K562 (cell line): ENCODE measurements at regions not wholly inside any gene's neighbourhood (a gene's known extent, or its start where the extent isn't known, plus 50 kb on each side); places are given as distances from the start of the nearest gene placed in this dataset.

Experiments used
- ARID3B ChIP-seq: fragments of 250-450 bp; sonication (Bioruptor Pico); IDR thresholded peaks from 2 replicates; pipeline ENCODE4 v1.4.0; 2020; ENCODE audit warnings: borderline replicate concordance
- C11orf30 ChIP-seq: fragments of 450-650 bp; IDR thresholded peaks from 2 replicates; pipeline ENCODE4 v1.6.1; 2016; ENCODE audit warnings: low read depth, mild to moderate bottlenecking
- SNIP1 ChIP-seq: fragments of 450-650 bp; IDR thresholded peaks from 2 replicates; pipeline ENCODE4 v1.7.1; 2017; ENCODE audit warnings: low read depth, mild to moderate bottlenecking
- THRB ChIP-seq: fragments of 450-650 bp; formaldehyde crosslinking; conservative IDR thresholded peaks from 2 replicates; pipeline ENCODE4 v1.4.0; 2022; ENCODE audit warnings: mild to moderate bottlenecking, missing genetic modification characterization
- ZBTB40 ChIP-seq, 2 experiments: fragments of 450-650 bp in 1 of 2; sonication (generic) in 1 of 2; formaldehyde crosslinking in 1 of 2; IDR thresholded peaks; 2 replicates each; pipeline versions ENCODE4 v1.7.1 to v1.9.0; 2016 to 2022; ENCODE audit warnings: inconsistent platforms in 1 of 2, mild to moderate bottlenecking in 1 of 2, missing genetic modification reagents in 1 of 2
- ZNF253 ChIP-seq: fragments of 250-450 bp; sonication (Bioruptor Pico); conservative IDR thresholded peaks from 2 replicates; pipeline ENCODE4 v1.6.1; 2021; ENCODE audit warnings: mild to moderate bottlenecking

- TF ChIP-seq ZBTB40 (IDR thresholded peaks at IDR 0.05), result no peak
- no peak for TF ChIP-seq ZBTB40 (CRISPR knock-in tag; IDR thresholded peaks at IDR 0.05)
- no peak for TF ChIP-seq ARID3B (CRISPR knock-in tag)
- TF ChIP-seq C11orf30, result no peak
- no peak for TF ChIP-seq THRB (CRISPR knock-in tag)
- no peak for TF ChIP-seq ZNF253 (CRISPR knock-in tag)
- TF ChIP-seq SNIP1, result no peak
Observed at GRCh38 chr3:140791368-140791767, 113.5 kb downstream of the TRIM42 start (continued).
